NCI-H2081 treated with DMSO at 0.1 percent for 48 hours (cell line): ENCODE measurements at regions not wholly inside any gene's neighbourhood (a gene's known extent, or its start where the extent isn't known, plus 50 kb on each side); places are given as distances from the start of the nearest gene placed in this dataset.

Experiments used
- DNase-seq: peaks from one replicate; lab custom pipeline; 2025; lab: John Stamatoyannopoulos, UW

GRCh38 chr6:82740072-82740471, 325.6 kb downstream of the UBE3D start:
- DNase-seq, result no peak

- DNase-seq, result no peak
Measured at GRCh38 chr6:82741325-82741995, 324.2 kb downstream of the UBE3D start.

- no peak for DNase-seq
Measured at GRCh38 chr6:82741996-82742385, 323.6 kb downstream of the UBE3D start.

- DNase-seq, result no peak
Measured at GRCh38 chr6:82744286-82745015, 321.2 kb downstream of the UBE3D start.

- no peak for DNase-seq
Measured at GRCh38 chr6:82750556-82750955, 315.1 kb downstream of the UBE3D start.

GRCh38 chr6:82751718-82752117, 313.9 kb downstream of the UBE3D start:
- DNase-seq, result no peak

GRCh38 chr6:82761674-82762345, 303.8 kb downstream of the UBE3D start:
- DNase-seq, result no peak

GRCh38 chr6:82766476-82766875, 299.2 kb downstream of the UBE3D start:
- DNase-seq, result no peak

GRCh38 chr6:82767037-82767436, 298.6 kb downstream of the UBE3D start:
- no peak for DNase-seq

- DNase-seq, result no peak
Measured at GRCh38 chr6:82767447-82767846, 298.2 kb downstream of the UBE3D start.

- no peak for DNase-seq
Measured at GRCh38 chr6:82772851-82773717, 292.6 kb downstream of the UBE3D start.

GRCh38 chr6:82775361-82775760, 290.3 kb downstream of the UBE3D start:
- DNase-seq, result no peak

- DNase-seq, result no peak
Measured at GRCh38 chr6:82775981-82776380, 289.7 kb downstream of the UBE3D start.

GRCh38 chr6:82779041-82779440, 286.6 kb downstream of the UBE3D start:
- DNase-seq, result no peak

GRCh38 chr6:82780334-82780733, 285.3 kb downstream of the UBE3D start:
- DNase-seq, result no peak

- DNase-seq, result no peak
Measured at GRCh38 chr6:82781620-82782204, 283.9 kb downstream of the UBE3D start.

- no peak for DNase-seq
Measured at GRCh38 chr6:82783587-82784236, 281.9 kb downstream of the UBE3D start.

GRCh38 chr6:82785206-82785605, 280.4 kb downstream of the UBE3D start:
- DNase-seq, result no peak

GRCh38 chr6:82786248-82786647, 279.4 kb downstream of the UBE3D start:
- DNase-seq, result no peak

- DNase-seq, result no peak
Measured at GRCh38 chr6:82795940-82796339, 269.7 kb downstream of the UBE3D start.

- DNase-seq, result no peak
Measured at GRCh38 chr6:82801083-82801482, 264.6 kb downstream of the UBE3D start.
